HG03521 (cell line): ENCODE measurements at regions not wholly inside any gene's neighbourhood (a gene's known extent, or its start where the extent isn't known, plus 50 kb on each side); places are given as distances from the start of the nearest gene placed in this dataset.

Experiments used
- ATAC-seq: cut with Tn5 transposase; IDR thresholded peaks from one replicate; pipeline ENCODE4 v1.9.1; 2021; ENCODE audit warnings: mild to moderate bottlenecking, moderate library complexity; ENCODE audit not compliant: unreplicated experiment

GRCh38 chr4:166335256-166335938 is 462.4 kb downstream of the TLL1 start:
- ATAC-seq = no peak

GRCh38 chr4:166341992-166342391 is 469.0 kb downstream of the TLL1 start:
- no peak for ATAC-seq

- ATAC-seq = no peak
Measured at GRCh38 chr4:166363198-166363597, 490.2 kb downstream of the TLL1 start.

DNA sequence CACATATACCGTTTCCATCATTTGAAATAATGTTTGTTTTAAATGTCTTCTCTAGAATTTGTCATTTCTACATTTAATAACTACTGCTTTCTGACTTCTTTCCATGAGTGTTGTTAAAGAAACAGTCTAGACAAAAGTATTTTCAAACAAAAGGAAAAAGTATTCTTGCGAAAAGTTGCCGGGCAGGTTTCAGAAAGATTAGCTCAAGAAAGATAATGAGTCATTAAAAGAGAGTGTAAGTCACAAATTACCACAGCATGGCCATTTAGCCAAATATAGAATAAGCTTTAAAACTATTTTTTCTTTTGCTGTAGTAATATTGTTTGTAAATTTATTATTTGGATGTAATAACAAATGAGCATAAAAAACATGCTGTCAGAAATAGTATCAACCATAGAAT is 493.0 kb downstream of the TLL1 start:
- no peak for ATAC-seq

DNA sequence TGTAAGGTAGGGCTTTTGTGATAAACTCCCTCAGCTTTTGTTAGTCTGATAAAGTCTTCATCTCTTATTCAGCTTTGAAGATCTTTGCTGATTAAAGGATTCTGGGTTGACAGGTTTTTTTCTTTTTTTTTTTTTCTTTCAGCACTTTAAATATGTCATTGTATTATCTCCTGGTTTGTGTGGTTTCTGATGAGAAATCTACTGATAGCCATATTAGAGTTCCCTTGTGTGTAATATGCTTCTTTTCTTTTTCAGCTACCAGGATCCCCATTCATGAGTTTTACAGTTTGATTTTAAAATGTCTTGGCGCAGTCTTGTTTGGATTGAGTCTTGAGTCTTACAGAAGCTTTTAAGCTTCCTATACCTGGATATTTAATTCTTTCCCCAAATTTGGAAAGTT is 504.5 kb downstream of the TLL1 start:
- no peak for ATAC-seq

GRCh38 chr4:166386491-166387360 is 513.7 kb downstream of the TLL1 start:
- ATAC-seq = no peak

DNA sequence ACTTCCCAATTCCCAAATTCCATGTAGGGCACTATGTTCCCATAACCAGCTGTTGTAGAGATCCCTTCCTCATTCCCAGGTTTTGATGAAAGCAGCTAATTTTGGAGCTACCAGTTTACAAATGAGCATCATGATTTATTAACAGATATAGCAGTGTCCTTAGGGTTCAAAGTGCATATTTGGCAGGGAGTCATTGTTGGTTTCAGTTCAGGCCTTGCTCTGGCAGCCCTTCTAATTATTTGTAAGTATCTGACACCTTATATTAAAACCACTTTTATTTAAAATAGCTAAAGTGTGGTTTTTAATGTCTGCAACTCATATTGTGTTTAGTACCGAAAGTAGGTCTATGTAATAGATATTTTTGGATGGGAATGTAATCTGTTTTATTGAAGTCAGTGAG is 518.5 kb downstream of the TLL1 start:
- no peak for ATAC-seq

DNA sequence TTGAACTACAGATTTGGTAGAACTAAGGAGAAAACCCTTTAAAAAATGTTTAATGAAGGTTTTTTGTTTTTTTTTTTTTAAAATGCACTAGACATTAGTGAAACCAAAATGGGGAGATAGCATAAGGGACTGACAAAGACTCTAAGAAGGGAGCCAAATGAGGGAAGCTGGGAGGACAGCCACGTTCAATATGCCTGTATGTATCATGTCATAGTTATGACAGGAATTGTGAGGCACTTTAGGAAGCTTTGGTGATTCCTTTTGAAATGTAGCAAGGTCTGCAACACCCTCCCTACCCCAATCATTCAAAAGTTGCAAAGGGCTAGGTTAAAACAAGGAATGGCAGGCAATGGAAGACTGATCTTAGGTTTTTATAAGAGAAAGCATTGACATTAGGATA is 526.0 kb downstream of the TLL1 start:
- no peak for ATAC-seq

DNA sequence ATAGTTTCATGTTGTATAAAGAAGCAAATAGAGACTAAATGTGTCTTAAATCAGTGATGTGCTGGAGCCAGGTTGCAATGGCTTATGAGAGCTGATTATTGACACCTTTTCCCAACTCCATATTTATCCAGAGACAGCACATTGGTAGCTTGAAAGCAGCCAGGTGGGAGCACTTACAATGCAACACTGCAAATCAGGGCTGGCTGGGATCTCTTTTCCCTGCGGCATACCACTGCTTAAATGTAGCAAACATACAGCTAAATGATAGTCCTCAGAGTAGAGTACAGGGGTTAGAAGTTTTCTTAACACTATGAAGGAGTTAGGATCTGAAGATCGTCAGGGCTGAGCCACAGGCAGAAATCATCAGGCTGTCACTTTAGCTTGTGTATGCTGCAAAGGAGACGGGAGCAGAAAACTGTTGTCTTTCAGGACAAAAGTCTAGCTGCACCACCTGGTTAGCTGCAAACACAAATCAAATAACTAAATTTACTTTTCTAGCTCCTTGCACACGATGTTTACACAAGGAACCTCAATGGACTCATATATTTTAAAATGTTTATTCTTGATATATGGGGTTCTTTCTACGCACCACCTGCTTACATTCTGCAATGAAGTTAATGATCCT is 527.3 kb downstream of the TLL1 start:
- ATAC-seq = no peak

DNA sequence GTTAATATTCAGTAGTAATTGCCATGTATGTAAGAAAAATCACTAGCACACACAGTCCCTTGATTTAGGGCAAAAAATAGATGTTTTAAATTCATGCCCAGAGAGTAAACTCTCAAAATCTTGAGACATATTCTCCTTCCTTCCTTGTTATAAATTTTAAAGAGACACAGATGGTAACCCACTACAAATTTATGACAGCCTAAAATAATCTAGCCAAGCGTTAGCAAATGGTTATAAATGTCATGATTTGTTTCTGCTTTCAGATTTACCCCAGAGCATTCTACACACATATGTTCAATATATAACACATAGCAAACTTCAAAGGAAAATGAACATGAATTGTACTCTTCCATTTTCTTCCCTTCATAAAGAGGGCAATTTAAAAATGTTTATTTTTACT is 540.3 kb downstream of the TLL1 start:
- ATAC-seq = no peak

- no peak for ATAC-seq
Measured at GRCh38 chr4:166414431-166414830, 541.4 kb downstream of the TLL1 start.

DNA sequence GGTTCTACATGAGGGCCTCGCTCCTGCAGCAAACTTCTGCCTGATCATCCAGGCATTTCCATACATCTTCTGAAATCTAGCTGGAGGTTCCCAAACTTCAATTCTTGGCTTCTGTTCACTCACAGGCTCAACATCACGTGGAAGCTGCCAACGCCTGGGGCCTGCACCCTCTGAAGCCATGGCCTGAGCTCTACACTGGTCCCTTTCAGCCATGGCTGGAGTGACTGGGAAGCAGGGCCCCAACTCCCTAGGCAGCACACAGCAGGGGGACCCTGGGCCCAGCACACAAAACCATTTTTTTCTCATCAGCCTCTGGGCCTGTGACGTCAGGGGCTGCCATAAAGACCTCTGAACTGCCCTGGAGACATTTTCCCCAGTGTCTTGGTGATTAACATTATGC is 542.7 kb downstream of the TLL1 start:
- no peak for ATAC-seq

- no peak for ATAC-seq
Measured at GRCh38 chr4:166421556-166422156, 548.6 kb downstream of the TLL1 start.

- ATAC-seq = no peak
Measured at GRCh38 chr4:166422475-166422874, 549.4 kb downstream of the TLL1 start.

DNA sequence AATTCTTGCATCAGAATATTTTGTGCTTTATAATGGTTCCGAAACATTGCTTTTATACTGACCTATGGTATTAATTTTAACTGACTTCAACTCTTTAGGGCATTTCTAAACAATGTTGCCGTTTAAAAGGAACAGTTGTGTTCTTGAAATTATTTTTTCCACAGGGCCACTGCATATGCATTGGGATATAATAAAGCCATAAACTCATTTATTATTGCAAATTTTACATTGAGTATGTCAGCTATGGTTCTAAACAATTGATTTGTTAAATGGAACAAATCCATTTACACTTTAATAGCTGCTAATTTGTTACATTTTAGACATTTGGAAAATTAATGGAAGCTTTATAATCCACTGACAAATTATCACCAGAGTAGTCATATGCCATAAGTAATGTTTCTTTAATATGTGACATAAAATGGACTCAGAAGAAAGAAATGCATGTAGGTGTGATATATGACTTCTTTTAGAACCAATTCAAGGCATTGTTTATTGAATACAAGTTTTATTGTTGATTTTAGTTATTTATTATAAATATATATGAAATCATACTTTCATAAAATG is 553.3 kb downstream of the TLL1 start:
- ATAC-seq = no peak

DNA sequence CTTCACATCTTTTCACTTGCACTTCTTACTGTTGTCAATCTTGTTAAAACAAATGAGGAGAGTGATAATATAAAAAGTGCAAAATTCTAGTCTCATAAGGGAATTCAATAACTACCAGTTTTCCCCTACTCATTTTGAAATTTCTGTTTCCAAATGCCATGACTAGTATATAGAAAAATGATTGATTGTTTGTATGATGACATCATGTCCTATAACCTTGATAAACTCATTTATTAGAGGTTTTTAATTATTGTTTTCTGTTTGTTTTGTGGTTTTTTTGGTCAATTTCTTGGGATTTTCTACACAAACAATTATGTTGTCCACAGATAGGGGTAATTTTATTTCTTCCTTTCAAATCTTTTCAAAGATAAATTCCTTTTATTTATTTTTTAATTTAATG is 559.1 kb downstream of the TLL1 start:
- ATAC-seq = no peak

- ATAC-seq = no peak
Measured at GRCh38 chr4:166432842-166433241, 559.8 kb downstream of the TLL1 start.

- no peak for ATAC-seq
Measured at GRCh38 chr4:166435449-166435848, 562.4 kb downstream of the TLL1 start.

- no peak for ATAC-seq
Measured at GRCh38 chr4:166458756-166459155, 585.7 kb downstream of the TLL1 start.

- no peak for ATAC-seq
Measured at GRCh38 chr4:166459621-166460020, 586.6 kb downstream of the TLL1 start.
